ENCODE measurements at regions not wholly inside any gene's neighbourhood (a gene's known extent, or its start where the extent isn't known, plus 50 kb on each side); places are given as distances from the start of the nearest gene placed in this dataset. TPM values are rescaled to one million over a fixed set of nuclear protein-coding genes. Genes with fewer than 3 reads are reported as not detected.
A peak's percentile ranks its signal among the peaks of the same experiment; 100 is the strongest.

GRCh38 chr9:106798016-106798799 is 64.8 kb upstream of the ZNF462 start:
- Mint-ChIP-seq H3K27me3 (ENCODE audit: unreplicated experiment) (no peaks in the 10 kb centered on the region), H3K27ac (ENCODE audit: unreplicated experiment) (no peak overlapping the region), H3K4me1 (ENCODE audit: low read depth, unreplicated experiment) (no peaks in the 10 kb centered on the region), H3K9me3 (ENCODE audit: unreplicated experiment) (no peaks in the 10 kb centered on the region), H3K36me3 (ENCODE audit: unreplicated experiment) (no peaks in the 10 kb centered on the region), H3K4me3 (ENCODE audit: unreplicated experiment) (no peak overlapping the region)
- peak; percentile 14 for DNase-seq
- TF ChIP-seq CTCF (IDR thresholded peaks at IDR 0.05; ENCODE audit: partially characterized antibody, unreplicated experiment): no peak

- no peak for DNase-seq
- Mint-ChIP-seq H3K9me3 (ENCODE audit: unreplicated experiment) (no peaks in the 10 kb centered on the region), H3K27ac (ENCODE audit: unreplicated experiment) (no peak overlapping the region), H3K27me3 (ENCODE audit: unreplicated experiment) (no peaks in the 10 kb centered on the region), H3K4me1 (ENCODE audit: low read depth, unreplicated experiment) (no peaks in the 10 kb centered on the region), H3K36me3 (ENCODE audit: unreplicated experiment) (no peaks in the 10 kb centered on the region), H3K4me3 (ENCODE audit: unreplicated experiment) (no peak overlapping the region)
- TF ChIP-seq CTCF (IDR thresholded peaks at IDR 0.05; ENCODE audit: partially characterized antibody, unreplicated experiment): no peak
Observed at GRCh38 chr9:106799152-106799551, 63.8 kb upstream of the ZNF462 start.

GRCh38 chr9:106800701-106801270 is 62.2 kb upstream of the ZNF462 start:
- no peak overlapping the region for H3K27ac Mint-ChIP-seq (ENCODE audit: unreplicated experiment)
- no peaks in the 10 kb centered on the region for H3K27me3 Mint-ChIP-seq (ENCODE audit: unreplicated experiment)
- DNase-seq: no peak
- no peaks in the 10 kb centered on the region for H3K9me3 Mint-ChIP-seq (ENCODE audit: unreplicated experiment)
- no peak overlapping the region for H3K4me3 Mint-ChIP-seq (ENCODE audit: unreplicated experiment)
- no peaks in the 10 kb centered on the region for H3K36me3 Mint-ChIP-seq (ENCODE audit: unreplicated experiment)
- no peak for TF ChIP-seq CTCF (IDR thresholded peaks at IDR 0.05; ENCODE audit: partially characterized antibody, unreplicated experiment)
- H3K4me1 Mint-ChIP-seq (ENCODE audit: low read depth, unreplicated experiment): no peaks in the 10 kb centered on the region

GRCh38 chr9:106801816-106802215 is 61.1 kb upstream of the ZNF462 start:
- Mint-ChIP-seq H3K27ac (ENCODE audit: unreplicated experiment) (no peak overlapping the region), H3K27me3 (ENCODE audit: unreplicated experiment) (no peaks in the 10 kb centered on the region), H3K4me3 (ENCODE audit: unreplicated experiment) (no peak overlapping the region), H3K4me1 (ENCODE audit: low read depth, unreplicated experiment) (no peaks in the 10 kb centered on the region), H3K9me3 (ENCODE audit: unreplicated experiment) (no peaks in the 10 kb centered on the region), H3K36me3 (ENCODE audit: unreplicated experiment) (peaks cover 2% of the 10 kb centered on the region)
- no peak for TF ChIP-seq CTCF (IDR thresholded peaks at IDR 0.05; ENCODE audit: partially characterized antibody, unreplicated experiment)
- DNase-seq: no peak

Small RNA genes in the stretch of these regions (microRNA-seq; reads per million reads assigned to microRNA genes)
- not detected for gene MIR8081 (ENCODE audit: unreplicated experiment)

Measured in glutamatergic neuron (in vitro differentiated cells).